GM21390 (cell line): ENCODE measurements at regions not wholly inside any gene's neighbourhood (a gene's known extent, or its start where the extent isn't known, plus 50 kb on each side); places are given as distances from the start of the nearest gene placed in this dataset.

ENCODE experiments used
- ATAC-seq: cut with Tn5 transposase; IDR thresholded peaks from one replicate; pipeline ENCODE4 v1.9.1; 2021; ENCODE audit not compliant: unreplicated experiment

DNA sequence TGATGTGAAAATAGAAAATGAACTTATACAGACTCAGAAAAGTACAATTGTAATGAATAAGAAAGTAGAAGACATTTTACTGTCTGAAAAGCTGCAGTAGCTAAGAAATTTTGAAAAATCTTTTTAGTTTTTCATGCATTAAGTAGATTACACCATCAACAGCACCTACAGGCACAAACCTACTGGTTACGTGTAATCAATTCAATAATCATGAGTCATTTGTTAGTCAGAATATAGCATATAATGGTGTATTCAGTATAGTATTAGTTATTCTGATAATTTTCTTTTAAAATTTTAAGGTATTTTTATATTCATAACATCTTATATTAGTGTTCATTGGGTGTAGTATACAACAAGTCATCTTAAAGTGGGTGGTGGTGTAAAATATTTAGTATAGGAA lies 550.5 kb upstream of the GBE1 start:
- no peak for ATAC-seq

- no peak for ATAC-seq
These were observed 547.3 kb upstream of the GBE1 start for GRCh38 chr3:82308755-82309154.

GRCh38 chr3:82306189-82306588 lies 544.7 kb upstream of the GBE1 start:
- no peak for ATAC-seq

- ATAC-seq: peak; percentile 33
These were observed 533.2 kb upstream of the GBE1 start for GRCh38 chr3:82294609-82295008.

- ATAC-seq: peak; percentile 65
These were observed 532.4 kb upstream of the GBE1 start for GRCh38 chr3:82293867-82294266.

DNA sequence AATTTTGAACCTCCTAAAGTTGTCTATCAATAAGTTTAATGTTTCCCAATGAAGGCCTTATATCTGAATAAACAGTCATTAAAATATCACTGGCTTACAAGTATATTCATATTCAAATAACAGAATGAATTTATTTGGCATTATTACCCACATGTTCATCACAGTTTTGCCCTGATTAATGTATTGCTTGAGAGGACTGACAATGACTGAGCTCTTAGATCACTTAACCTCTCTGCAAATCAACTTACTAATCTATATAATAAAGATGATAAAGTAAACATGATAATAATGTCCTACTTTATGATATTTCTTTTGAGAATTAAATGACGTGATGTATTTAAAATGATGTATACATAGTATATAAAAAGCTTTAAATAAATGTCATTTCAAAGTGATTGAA lies 532.0 kb upstream of the GBE1 start:
- no peak for ATAC-seq

DNA sequence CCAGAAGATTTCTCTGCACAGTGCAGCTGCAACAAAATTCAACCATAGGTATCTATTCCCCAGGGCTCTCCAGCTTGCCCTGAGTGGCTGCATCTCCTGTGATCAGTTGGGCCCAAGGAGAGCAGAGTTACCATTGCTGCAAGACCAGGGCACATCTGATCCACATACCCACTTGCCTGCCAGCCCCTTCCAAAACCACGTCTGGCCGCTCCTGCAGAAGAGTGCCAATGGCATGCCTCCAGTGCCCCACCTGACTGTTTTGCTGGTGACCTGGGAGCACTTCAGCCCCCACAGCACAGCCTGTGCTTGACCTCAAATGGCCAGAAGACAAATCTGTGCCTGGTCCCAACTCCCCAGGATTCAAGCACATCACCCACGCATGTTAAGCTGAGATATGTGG lies 526.1 kb upstream of the GBE1 start:
- ATAC-seq: no peak

DNA sequence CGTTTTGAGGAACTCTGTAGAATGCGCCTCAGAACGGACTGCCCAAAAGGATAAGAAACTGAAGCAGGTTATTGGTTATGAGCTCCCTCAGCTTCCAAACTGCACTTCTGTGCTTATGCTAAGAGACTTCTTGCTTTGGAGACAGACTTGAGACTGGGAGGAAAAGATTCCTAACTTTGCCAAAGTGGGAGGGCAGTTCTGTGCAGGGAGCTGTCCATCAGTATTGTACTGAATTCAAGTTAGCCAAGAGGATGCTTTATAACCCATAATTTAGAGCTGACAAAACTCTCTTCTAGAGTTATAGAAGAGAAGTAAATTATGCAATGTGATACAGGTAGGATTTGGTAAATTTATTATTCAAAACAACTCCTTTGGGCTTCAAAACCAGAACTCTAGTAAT lies 519.8 kb upstream of the GBE1 start:
- no peak for ATAC-seq

DNA sequence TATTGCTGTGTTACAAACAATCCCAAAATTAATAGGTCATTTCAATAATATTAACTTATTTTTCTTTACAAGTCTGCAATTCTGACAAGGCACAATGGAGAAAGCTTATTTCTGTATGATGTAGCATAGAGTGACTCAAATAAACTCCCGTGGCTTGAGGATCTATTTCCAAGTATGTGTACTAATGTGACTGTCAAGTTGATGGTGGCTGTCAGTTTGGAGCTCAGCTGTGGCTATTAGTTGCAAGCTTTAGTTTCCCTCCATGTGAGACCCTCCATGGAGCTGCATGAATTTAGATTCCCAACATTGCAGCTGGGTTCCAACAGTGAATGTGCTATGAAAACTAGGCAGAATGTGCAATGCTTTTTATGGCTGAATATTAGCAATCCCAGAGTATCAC lies 515.5 kb upstream of the GBE1 start:
- no peak for ATAC-seq

DNA sequence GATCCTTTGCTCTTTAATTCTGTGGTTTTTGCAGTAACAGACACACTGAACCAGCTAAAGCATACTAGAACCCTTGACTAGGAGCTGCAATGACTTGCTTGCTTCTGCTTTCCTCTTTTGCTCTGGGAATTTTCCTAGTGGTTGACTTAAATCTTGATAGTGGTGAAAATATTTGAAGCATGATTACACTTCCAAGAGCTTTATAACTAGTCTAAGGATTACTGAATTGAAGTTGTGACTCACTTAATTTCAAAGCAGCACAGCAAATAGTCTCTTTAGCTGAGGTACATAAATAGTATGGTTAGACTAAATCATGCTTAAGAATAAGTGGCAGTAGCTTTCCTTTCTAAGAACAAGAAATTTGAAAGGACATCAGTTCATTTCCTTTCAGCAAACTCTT lies 513.5 kb upstream of the GBE1 start:
- ATAC-seq: no peak

DNA sequence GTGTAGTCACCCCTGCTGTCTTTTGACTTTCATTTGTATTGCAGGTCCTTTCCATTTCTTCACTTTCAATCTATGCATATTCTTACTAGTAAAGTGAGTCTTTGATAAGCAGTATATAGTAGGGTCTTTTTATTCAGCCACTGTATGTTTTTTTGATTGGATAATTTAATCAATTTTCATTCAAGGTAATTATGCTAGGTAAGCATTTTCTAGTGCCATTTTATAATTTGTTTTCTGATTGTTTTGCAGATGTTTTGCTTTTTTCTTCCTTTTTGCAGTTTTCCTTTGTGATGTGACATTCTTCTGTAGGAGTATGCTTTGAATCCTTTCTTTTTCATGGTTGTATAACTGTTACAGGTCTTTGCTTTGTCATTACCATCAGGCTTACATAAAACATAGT lies 504.3 kb upstream of the GBE1 start:
- no peak for ATAC-seq

- no peak for ATAC-seq
These were observed 500.7 kb upstream of the GBE1 start for GRCh38 chr3:82262193-82262592.

GRCh38 chr3:82261637-82262036 lies 500.2 kb upstream of the GBE1 start:
- ATAC-seq: no peak

DNA sequence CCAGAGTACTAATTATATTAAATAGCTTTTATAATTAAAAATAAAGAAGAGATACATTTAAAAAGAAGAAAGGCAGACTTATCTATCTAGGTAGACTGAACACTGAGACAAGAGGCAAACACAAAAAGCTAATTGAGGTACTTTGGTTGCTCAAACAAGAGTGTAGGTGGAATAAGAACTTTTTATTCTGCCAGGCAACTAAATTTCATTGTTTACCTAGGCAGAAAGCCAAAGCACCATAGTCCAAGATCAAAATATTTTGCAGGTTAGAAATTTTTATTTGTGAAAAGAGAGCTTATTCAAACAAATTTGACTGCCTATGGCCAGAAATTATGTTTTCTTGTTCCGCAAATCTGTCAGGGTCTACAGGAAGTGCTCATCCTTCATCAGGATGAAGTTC lies 499.6 kb upstream of the GBE1 start:
- no peak for ATAC-seq

GRCh38 chr3:82259994-82260393 lies 498.5 kb upstream of the GBE1 start:
- ATAC-seq: no peak

DNA sequence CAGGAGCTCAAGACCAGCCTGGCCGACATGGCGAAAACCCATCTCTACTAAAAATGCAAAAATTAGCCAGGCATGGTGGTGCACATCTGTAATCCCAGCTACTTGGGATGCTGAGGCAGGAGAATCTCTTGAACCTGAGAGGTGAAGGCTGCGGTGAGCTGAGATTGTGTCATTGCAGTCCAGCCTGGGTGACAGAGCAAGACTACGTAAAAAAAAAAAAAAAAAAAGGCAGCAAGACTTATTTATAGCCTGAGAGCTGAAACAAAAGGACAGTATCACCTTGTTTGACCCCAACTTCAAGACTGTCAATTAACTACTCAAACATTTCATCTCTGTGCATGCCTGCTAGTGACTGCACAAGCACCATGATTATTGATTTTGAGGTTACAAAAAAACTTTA lies 478.9 kb upstream of the GBE1 start:
- no peak for ATAC-seq

GRCh38 chr3:82236257-82236656 lies 474.8 kb upstream of the GBE1 start:
- no peak for ATAC-seq

DNA sequence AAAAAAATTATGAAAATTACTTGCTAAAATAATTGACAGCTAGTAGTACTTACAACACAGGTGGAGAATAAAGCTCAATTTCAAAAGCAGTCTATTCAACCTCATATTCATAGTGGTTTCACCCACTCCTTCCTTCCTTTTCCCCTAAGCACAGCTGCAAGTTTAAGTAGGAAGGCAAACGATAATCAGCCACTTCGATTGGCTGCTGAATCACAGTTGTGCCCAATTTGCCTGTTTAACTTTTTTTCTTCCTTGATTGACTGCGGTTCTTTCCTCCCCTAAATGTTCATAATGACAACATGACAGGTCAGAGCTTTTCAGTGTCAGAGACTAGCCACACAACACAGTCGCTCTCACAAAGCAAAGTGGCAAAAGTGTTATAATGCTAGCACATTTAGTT lies 468.0 kb upstream of the GBE1 start:
- peak; percentile 76 for ATAC-seq

GRCh38 chr3:82224661-82225060 lies 463.2 kb upstream of the GBE1 start:
- ATAC-seq: no peak

GRCh38 chr3:82222401-82222800 lies 461.0 kb upstream of the GBE1 start:
- ATAC-seq: no peak

DNA sequence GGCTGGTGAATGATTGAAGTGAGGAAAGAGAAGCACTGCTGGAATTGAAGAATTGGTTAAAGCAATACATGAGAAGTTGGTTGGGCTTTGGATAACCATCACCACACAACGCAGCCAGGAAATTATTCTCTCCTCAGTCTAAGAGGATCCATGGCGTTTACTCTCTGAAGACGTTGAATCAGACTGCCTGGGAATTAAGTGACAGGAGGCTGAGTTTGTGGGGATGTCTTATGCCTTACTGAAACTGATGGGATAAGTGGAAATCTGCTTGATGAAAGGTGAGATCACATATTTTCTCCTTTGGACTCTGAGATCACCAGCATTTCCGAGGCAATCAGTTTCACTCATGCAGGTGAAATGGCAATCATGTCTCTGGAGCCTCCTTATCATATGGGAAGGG lies 456.1 kb upstream of the GBE1 start:
- ATAC-seq: no peak

- ATAC-seq: no peak
These were observed 446.7 kb upstream of the GBE1 start for GRCh38 chr3:82208002-82208710.

DNA sequence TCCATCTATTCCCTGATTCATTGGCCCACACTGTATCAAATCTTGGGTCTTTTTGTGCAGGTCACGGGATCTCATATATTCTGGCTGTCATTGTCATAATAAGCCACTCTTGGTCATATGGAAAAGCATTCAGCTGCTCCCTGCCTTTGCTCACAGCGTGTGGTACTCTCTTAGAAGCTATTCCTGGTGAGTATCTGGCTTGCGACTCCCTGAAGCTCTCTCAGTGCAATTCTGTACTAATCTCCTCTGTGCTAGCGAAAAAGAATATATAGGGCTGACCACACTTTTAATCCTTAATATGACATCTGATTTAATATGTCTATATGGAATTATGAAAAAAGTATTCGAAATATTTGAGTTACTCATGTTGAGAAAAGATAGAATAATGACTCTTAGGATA lies 440.8 kb upstream of the GBE1 start:
- ATAC-seq: no peak

DNA sequence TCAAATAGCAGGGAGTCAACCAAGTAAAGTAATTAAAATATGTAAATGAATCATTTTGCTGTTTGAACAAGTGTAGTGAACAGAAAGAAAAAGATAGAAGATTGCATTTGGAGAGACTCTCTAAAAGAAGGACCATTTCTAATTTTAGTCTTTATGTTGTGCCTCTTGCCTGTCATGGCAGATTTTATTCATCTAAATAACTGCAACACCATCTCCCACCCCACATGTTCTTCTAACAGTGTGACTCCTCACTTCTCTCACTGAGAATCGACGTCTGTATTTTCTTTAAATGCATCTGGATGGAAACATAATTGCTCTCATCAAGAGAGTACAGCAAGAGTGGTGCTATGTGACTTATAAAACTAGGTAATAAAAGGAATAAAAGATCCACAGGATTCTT lies 439.9 kb upstream of the GBE1 start:
- no peak for ATAC-seq
